B cell (primary cell): ENCODE measurements at regions not wholly inside any gene's neighbourhood (a gene's known extent, or its start where the extent isn't known, plus 50 kb on each side); places are given as distances from the start of the nearest gene placed in this dataset.

ENCODE experiments used
- CTCF ChIP-seq: fragments of 200-600 bp; IDR thresholded peaks from one replicate; pipeline ENCODE4 v1.8.0; 2022; ENCODE audit warnings: antibody characterized with exemption, mild to moderate bottlenecking
- EZH2 ChIP-seq: IDR thresholded peaks from 2 replicates; pipeline ENCODE4 v1.6.1; 2012; ENCODE audit warnings: borderline replicate concordance, low read depth, mild to moderate bottlenecking, moderate library complexity, low read length; ENCODE audit not compliant: insufficient read depth, poor library complexity, severe bottlenecking

- TF ChIP-seq CTCF (no peak), EZH2 (no peak)
Observed at GRCh38 chr5:51859624-51860023, 476.4 kb downstream of the ISL1 start.
